ENCODE measurements at regions not wholly inside any gene's neighbourhood (a gene's known extent, or its start where the extent isn't known, plus 50 kb on each side); places are given as distances from the start of the nearest gene placed in this dataset.
"Not testable (repeated sequence)": the region's sequence is repeated elsewhere in the genome, so short reads cannot be mapped to it uniquely, and the experiment has no call there.

GRCh38 chr13:81207231-81207630, 866.3 kb upstream of the SPRY2 start:
- no peak for DNase-seq
- Histone ChIP-seq H3K36me3 (replicated peaks; ENCODE audit: control insufficient read depth, insufficient read depth, low read length) (no peaks in the 10 kb centered on the region), H3K27me3 (ENCODE audit: control insufficient read depth, insufficient read depth, low read length) (no peaks in the 10 kb centered on the region), H3K4me3 (ENCODE audit: insufficient read depth, low read depth, low read length) (no peak overlapping the region)

- DNase-seq, result no peak
- Histone ChIP-seq H3K4me3 (ENCODE audit: insufficient read depth, low read depth, low read length) (no peak overlapping the region), H3K36me3 (replicated peaks; ENCODE audit: control insufficient read depth, insufficient read depth, low read length) (no peaks in the 10 kb centered on the region), H3K27me3 (ENCODE audit: control insufficient read depth, insufficient read depth, low read length) (no peaks in the 10 kb centered on the region)
Observed at GRCh38 chr13:81203783-81204182, 862.9 kb upstream of the SPRY2 start.

GRCh38 chr13:81199956-81200355, 859.0 kb upstream of the SPRY2 start:
- Histone ChIP-seq H3K27me3 (ENCODE audit: control insufficient read depth, insufficient read depth, low read length) (no peaks in the 10 kb centered on the region), H3K36me3 (replicated peaks; ENCODE audit: control insufficient read depth, insufficient read depth, low read length) (no peaks in the 10 kb centered on the region), H3K4me3 (ENCODE audit: insufficient read depth, low read depth, low read length) (no peak overlapping the region)
- no peak for DNase-seq

GRCh38 chr13:81197966-81198365, 857.0 kb upstream of the SPRY2 start:
- no peaks in the 10 kb centered on the region for H3K27me3 ChIP-seq (ENCODE audit: control insufficient read depth, insufficient read depth, low read length)
- no peaks in the 10 kb centered on the region for H3K36me3 ChIP-seq (replicated peaks; ENCODE audit: control insufficient read depth, insufficient read depth, low read length)
- no peak for DNase-seq
- H3K4me3 ChIP-seq (ENCODE audit: insufficient read depth, low read depth, low read length), result no peak overlapping the region

GRCh38 chr13:81197483-81197882, 856.6 kb upstream of the SPRY2 start:
- no peaks in the 10 kb centered on the region for H3K36me3 ChIP-seq (replicated peaks; ENCODE audit: control insufficient read depth, insufficient read depth, low read length)
- H3K4me3 ChIP-seq (ENCODE audit: insufficient read depth, low read depth, low read length), result no peak overlapping the region
- DNase-seq, result no peak
- no peaks in the 10 kb centered on the region for H3K27me3 ChIP-seq (ENCODE audit: control insufficient read depth, insufficient read depth, low read length)

GRCh38 chr13:81194362-81194761, 853.4 kb upstream of the SPRY2 start:
- Histone ChIP-seq H3K36me3 (replicated peaks; ENCODE audit: control insufficient read depth, insufficient read depth, low read length) (no peaks in the 10 kb centered on the region), H3K27me3 (ENCODE audit: control insufficient read depth, insufficient read depth, low read length) (no peaks in the 10 kb centered on the region), H3K4me3 (ENCODE audit: insufficient read depth, low read depth, low read length) (no peak overlapping the region)
- no peak for DNase-seq

GRCh38 chr13:81184556-81185265, 843.8 kb upstream of the SPRY2 start:
- Histone ChIP-seq H3K4me3 (ENCODE audit: insufficient read depth, low read depth, low read length) (no peak overlapping the region), H3K27me3 (ENCODE audit: control insufficient read depth, insufficient read depth, low read length) (no peaks in the 10 kb centered on the region), H3K36me3 (replicated peaks; ENCODE audit: control insufficient read depth, insufficient read depth, low read length) (no peaks in the 10 kb centered on the region)
- DNase-seq, result no peak

- H3K4me3 ChIP-seq (ENCODE audit: insufficient read depth, low read depth, low read length), result no peak overlapping the region
- no peak for DNase-seq
- H3K36me3 ChIP-seq (replicated peaks; ENCODE audit: control insufficient read depth, insufficient read depth, low read length), result no peaks in the 10 kb centered on the region
- H3K27me3 ChIP-seq (ENCODE audit: control insufficient read depth, insufficient read depth, low read length), result no peaks in the 10 kb centered on the region
Observed at GRCh38 chr13:81172603-81173002, 831.7 kb upstream of the SPRY2 start.

GRCh38 chr13:81171065-81171647, 830.2 kb upstream of the SPRY2 start:
- Histone ChIP-seq H3K4me3 (ENCODE audit: insufficient read depth, low read depth, low read length) (no peak overlapping the region), H3K27me3 (ENCODE audit: control insufficient read depth, insufficient read depth, low read length) (no peaks in the 10 kb centered on the region), H3K36me3 (replicated peaks; ENCODE audit: control insufficient read depth, insufficient read depth, low read length) (no peaks in the 10 kb centered on the region)
- DNase-seq, result no peak

GRCh38 chr13:81163823-81164222, 822.9 kb upstream of the SPRY2 start:
- DNase-seq; H3K27me3 ChIP-seq (ENCODE audit: control insufficient read depth, insufficient read depth, low read length); H3K4me3 ChIP-seq (ENCODE audit: insufficient read depth, low read depth, low read length): not testable (repeated sequence)

GRCh38 chr13:81153478-81153877, 812.6 kb upstream of the SPRY2 start:
- H3K36me3 ChIP-seq (replicated peaks; ENCODE audit: control insufficient read depth, insufficient read depth, low read length), result no peaks in the 10 kb centered on the region
- no peak for DNase-seq
- H3K27me3 ChIP-seq (ENCODE audit: control insufficient read depth, insufficient read depth, low read length), result peaks cover 1% of the 10 kb centered on the region; the same call in 1 of the 2 replicates
- no peak overlapping the region for H3K4me3 ChIP-seq (ENCODE audit: insufficient read depth, low read depth, low read length)

More at GRCh38 chr13:81163823-81164222, 822.9 kb upstream of the SPRY2 start:
- not testable (repeated sequence) for H3K36me3 ChIP-seq (replicated peaks; ENCODE audit: control insufficient read depth, insufficient read depth, low read length)

- Histone ChIP-seq H3K36me3 (replicated peaks; ENCODE audit: control insufficient read depth, insufficient read depth, low read length) (no peaks in the 10 kb centered on the region), H3K27me3 (ENCODE audit: control insufficient read depth, insufficient read depth, low read length) (no peaks in the 10 kb centered on the region), H3K4me3 (ENCODE audit: insufficient read depth, low read depth, low read length) (no peak overlapping the region)
- DNase-seq, result no peak
Observed at GRCh38 chr13:81148822-81149221, 807.9 kb upstream of the SPRY2 start.

- H3K36me3 ChIP-seq (replicated peaks; ENCODE audit: control insufficient read depth, insufficient read depth, low read length); H3K27me3 ChIP-seq (ENCODE audit: control insufficient read depth, insufficient read depth, low read length); H3K4me3 ChIP-seq (ENCODE audit: insufficient read depth, low read depth, low read length); DNase-seq: not testable (repeated sequence)
Observed at GRCh38 chr13:81146576-81146975, 805.6 kb upstream of the SPRY2 start.

GRCh38 chr13:81142306-81142999, 801.5 kb upstream of the SPRY2 start:
- no peak overlapping the region for H3K4me3 ChIP-seq (ENCODE audit: insufficient read depth, low read depth, low read length)
- no peaks in the 10 kb centered on the region for H3K36me3 ChIP-seq (replicated peaks; ENCODE audit: control insufficient read depth, insufficient read depth, low read length)
- DNase-seq, result no peak
- H3K27me3 ChIP-seq (ENCODE audit: control insufficient read depth, insufficient read depth, low read length), result no peaks in the 10 kb centered on the region

- Histone ChIP-seq H3K27me3 (ENCODE audit: control insufficient read depth, insufficient read depth, low read length) (no peaks in the 10 kb centered on the region), H3K36me3 (replicated peaks; ENCODE audit: control insufficient read depth, insufficient read depth, low read length) (no peaks in the 10 kb centered on the region), H3K4me3 (ENCODE audit: insufficient read depth, low read depth, low read length) (no peak overlapping the region)
- no peak for DNase-seq
Observed at GRCh38 chr13:81140675-81141074, 799.7 kb upstream of the SPRY2 start.

Measured in H7 (cell line).